ENCODE measurements at regions not wholly inside any gene's neighbourhood (a gene's known extent, or its start where the extent isn't known, plus 50 kb on each side); places are given as distances from the start of the nearest gene placed in this dataset.
"Not testable (repeated sequence)": the region's sequence is repeated elsewhere in the genome, so short reads cannot be mapped to it uniquely, and the experiment has no call there.

DNA sequence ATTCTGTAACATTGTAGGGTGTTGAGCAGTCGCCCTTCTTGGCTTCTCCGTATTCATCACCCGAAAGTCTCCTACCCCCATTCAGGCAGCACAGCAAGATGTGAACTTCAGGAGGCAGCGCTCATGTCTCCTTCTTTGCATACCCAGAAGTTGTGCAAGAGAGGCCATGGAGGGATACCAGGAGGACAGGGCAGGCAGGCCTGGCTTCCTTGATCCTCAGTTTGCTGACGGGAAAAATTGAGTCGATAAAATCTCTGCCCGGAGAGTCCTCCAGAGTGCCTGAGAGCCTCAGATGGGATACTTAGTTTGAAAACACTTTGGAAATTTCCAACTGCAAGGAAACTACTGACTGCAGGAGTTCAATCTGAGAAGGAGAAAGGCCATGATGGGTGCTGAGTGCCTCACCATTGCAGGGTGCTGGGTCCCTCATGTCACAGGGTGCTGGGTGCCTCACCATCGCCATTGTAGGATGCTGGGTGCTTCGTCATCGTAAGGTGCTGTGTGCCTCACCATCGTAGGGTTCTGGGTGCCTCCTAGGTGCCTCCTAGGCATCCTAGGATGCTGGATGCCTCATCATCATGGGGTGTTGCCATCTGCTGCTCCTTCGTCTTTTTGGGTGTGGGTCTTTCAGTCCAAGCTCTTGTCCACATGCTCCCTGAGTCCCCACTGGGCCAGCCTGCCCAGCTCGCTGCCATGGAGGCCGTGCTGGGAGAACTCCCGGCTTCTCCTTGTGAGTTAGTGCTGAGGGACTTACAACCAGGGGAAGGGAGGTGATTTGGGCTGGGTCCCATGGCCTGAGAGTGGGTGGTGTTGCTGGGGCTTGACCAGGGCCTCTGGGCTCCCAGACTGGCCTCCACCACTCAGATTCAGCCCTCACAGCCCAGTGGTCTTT is 162.4 kb downstream of the DDX1 start:
- no peak for DNase-seq

DNA sequence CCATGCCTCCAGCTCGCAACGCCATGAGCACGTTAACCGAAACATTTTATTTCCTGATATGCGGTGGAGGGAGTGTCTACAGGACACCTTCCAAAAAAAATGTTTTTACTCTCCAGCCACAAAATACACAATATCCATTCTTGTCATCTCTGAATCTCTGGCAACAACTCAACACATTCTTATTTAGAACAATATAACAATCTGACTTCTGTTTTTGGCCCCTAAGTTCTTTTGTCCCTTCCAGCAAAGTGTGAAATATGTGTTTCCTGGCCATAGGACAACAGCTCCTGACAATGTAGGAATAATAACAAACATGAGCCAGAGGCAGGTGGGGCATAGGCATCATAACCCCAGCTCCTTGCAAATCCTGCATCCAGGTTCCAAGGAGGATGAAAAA is 163.0 kb downstream of the DDX1 start:
- DNase-seq, result no peak

DNA sequence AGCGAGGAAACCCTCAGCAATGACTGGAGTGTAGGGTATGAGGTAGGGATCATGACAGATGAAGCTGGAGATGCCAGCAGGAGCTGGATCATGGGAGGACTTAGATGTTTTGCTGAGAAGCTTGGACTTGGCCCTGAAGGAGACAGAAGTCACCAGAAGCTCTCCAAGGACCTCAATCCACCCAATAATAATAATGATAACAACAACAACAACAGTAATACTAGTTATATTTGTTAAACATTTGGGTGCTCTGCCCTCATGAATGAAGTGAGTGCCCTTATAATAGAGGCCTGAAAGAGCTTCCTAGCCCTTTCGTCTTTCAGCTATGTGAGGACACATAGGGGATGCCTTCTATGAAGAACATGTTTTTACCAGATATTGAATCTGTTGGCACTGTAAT is 163.9 kb downstream of the DDX1 start:
- no peak for DNase-seq

- no peak for DNase-seq
Observed at GRCh38 chr2:15756011-15756550, 164.4 kb downstream of the DDX1 start.

- DNase-seq, result no peak
Observed at GRCh38 chr2:15756882-15757819, 165.5 kb downstream of the DDX1 start.

DNA sequence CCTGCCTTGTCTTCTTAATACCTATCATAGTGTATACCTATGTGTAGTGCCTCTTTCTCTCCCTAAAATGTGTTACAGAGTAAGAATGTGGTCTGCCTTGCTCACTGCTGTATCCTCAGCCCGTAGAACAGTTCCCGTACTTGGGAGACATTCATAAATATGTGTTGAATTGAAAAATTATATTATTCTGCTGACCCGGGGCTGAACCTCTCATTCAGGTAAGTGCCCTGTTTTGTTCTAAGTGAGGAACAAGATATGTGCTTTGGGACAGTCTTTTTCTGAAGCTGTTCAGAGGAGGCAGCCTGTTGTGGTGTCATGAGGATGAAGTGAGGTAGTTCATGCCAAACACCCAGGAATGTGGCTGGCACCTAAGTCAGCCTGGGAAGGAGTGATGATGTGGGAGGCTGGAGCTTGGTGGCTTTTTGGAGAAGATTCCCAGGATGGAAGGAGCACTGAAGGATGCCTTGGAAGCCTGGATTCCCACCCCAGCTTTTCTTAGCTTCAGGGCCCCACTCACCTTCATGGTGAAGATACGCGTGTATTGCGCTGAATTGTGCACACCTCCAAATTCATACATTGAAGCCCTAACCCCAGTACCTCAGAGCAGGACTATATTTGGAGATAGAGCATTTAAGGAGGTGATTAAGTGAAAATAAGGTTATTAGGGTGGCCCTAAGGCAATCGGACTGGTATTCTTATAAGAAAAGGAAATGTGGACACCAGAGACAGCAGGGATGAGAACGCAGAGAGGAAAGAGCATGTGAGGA is 166.3 kb downstream of the DDX1 start:
- DNase-seq, result no peak

DNA sequence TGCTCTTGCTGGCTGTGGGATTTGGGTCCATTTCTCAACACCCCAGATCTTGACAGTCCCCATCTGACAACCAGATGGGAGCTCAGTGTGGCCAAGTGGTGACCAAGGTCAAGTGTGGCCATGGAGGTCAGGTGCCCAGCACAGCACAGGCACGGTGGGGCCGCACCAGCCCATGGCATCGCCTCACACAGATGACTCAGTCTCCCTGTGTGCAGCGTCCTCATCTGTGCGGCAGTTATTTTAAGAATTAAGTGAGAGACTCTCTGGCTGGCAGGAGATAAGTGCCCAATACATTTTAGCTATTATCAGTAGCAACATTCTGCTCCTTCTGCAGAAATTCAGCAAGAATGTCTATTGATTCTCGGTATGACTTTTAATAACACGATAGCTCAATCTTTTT is 167.2 kb downstream of the DDX1 start:
- DNase-seq, result no peak

- DNase-seq, result no peak
Observed at GRCh38 chr2:15759385-15759784, 167.7 kb downstream of the DDX1 start.

DNA sequence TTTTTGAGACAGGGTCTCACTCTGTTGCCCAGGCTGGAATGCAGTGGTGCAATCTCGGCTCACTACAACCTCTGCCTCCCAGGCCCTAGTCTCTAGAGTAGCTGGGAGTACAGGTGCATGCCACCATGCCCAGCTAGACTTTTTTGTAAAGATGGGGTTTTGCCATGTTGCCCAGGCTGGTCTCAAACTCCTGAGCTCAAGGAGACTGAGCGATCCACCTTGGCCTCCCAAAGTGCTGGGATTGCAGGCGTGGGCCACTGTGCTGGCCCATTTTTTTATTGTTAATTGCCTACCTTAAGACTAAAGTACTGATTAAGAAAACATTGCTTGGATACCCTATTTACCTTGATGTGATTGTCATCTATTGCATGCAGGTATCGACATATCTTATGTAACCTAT is 168.1 kb downstream of the DDX1 start:
- not testable (repeated sequence) for DNase-seq

GRCh38 chr2:15760232-15760910 is 168.7 kb downstream of the DDX1 start:
- DNase-seq, result no peak

DNA sequence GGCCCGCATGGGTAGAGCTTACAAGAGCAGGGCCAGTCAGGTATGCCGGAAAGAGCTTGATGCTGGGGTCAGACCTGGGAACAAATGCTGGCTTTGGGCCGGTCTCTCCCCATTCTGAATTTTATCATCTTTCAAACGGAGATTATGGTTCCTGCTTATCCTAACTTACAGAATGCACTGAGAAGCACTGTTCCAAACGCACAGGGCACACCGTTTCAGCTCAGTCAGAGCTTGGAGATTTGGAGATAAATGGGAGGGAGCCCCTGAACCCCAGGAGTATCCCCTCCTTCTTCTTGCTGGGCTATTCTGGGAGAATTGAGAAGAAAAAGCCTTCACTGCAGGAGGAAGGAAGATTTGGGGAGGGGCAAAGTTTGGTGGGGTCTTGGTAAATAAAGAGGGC is 169.4 kb downstream of the DDX1 start:
- DNase-seq, result no peak

DNA sequence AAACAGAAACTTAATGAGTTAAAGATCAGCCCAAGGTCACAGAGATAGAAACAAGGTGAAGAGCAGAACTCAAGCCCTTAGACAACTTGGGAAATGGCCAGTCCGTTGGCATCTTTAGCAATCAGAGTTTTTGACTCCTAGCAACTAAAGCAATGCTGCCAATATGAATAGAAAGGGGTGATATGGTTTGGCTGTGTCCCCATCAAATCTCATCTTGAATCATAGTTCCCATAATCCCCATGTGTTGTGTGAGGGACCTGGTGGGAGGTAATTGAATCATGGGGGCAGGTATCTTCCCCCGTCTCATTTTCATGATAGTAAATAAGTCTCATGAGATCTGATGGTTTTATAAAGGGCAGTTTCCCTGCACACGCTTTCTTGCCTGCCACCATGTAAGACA is 170.2 kb downstream of the DDX1 start:
- no peak for DNase-seq

DNA sequence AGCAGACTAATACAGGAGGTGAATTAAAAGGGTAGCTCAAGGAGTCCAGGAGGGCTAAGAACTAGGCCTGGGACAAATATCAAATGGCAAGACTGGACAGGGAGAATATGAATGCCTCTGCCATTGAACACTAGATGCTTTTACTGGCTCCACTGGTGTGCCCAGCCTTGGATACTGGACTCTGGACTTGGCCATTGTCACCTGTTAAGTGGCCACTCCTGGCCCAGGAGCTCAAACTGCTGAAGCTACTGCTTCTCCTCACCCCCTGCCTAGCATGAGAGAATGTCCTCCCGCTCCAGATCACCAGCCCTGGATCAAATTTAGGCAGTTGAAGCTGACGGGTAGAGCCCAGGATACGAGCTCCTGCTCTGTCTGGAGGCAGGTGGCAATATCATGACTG is 170.8 kb downstream of the DDX1 start:
- DNase-seq, result no peak

DNA sequence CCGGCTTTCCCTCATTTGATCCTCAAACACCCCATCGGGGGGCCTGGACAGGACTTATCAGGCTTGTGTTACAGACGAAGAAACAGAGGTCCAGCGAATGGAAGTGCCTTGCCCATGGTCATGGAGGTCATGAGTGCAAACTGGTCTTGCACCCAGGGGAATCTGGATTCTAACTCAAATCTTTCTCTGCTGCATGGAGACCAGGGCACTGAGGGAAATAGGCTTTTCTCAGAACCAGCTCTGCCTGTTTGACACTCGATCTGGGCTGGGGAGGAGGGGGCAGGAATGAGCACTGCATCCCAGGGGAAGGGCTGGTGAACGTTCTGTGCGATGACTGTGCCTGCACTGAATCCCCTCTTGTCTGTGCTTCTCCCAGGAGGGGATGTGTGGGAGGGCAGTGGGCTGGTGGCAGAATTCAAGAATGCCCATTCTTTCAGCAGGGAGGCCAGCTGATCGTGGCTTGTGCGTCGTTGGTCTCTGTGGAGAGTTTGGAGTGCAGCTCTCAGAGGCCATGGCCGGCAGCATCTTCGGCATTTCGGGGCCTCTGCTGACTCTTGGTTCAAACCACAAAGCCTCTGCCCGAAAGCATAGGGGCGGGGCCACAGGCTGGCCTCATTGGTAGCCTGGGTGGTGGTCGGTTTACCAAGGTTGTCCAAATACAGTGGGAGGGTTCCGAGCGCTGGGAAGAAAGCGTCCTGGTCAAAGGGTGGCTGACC is 171.6 kb downstream of the DDX1 start:
- no peak for DNase-seq

- DNase-seq, result no peak
Observed at GRCh38 chr2:15763822-15764682, 172.4 kb downstream of the DDX1 start.

DNA sequence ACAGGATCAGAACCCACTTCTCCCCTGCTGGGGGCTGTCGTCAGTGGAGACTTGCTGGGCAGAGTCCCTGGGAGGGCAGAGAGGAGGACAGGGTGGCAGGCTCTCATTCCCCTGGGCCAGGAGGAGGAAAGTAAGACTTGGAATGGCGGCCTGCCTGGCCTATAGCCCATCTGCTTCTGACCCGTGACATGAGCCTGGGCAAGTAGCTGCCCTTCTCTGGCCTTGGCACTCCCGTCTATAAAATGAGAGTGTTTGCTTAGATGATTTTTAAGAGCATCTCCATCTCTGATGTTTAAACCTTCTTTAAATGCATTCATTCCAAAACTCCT is 173.0 kb downstream of the DDX1 start:
- DNase-seq, result no peak

DNA sequence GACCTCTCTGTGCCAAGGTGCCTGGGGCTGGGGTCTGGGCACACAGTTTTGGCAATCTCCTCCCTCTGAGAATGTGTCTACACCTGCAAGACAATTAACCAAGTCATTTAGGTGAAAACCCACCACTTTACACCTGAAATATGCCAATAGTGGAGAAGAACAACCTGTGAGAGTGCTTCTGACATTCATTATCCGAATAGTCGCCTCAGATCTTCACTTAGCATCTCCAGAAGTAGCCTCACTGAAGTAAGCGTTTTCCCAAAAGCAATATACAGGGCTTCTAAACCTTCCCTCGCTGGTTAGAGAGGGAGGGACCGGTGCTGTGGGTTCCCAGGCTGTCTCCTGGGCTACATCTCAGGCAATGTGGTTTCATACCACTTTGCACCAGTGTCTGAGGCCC is 173.5 kb downstream of the DDX1 start:
- DNase-seq, result no peak

- no peak for DNase-seq
Observed at GRCh38 chr2:15765686-15766302, 174.1 kb downstream of the DDX1 start.

DNA sequence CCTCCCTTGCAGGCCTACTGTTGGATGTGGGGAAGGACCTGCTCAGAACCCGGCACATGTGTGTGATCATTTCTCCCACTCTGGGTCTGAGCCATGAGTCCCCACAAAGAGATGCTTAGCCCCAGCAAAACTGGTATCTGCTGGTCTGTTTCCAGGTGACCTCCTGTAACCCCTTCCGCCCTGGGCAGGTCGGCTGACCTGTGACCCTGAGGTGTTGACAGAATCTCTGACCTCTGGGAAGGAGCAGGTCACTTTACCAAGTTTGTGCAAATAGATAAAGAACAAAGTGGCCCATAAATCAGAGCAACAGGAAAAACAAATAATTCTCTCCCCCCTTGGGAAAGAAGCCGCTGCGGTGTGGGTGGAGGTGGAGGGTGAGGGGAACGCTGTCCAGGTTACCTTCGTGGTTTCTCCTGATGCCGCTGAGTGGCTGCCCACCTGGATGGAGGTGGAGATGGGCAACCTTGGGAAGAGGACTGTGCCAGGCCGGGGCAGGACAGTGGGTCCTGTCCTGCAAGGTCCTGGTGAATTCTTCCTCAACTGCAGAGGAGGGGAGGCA is 174.0 kb upstream of the MYCN start:
- DNase-seq, result no peak

Data from NCI-H2171 treated with DMSO at 0.1 percent for 48 hours (cell line).